Endothelial cell of umbilical vein (primary cell): ENCODE measurements at regions not wholly inside any gene's neighbourhood (a gene's known extent, or its start where the extent isn't known, plus 50 kb on each side); places are given as distances from the start of the nearest gene placed in this dataset.
"Not testable (repeated sequence)": the region's sequence is repeated elsewhere in the genome, so short reads cannot be mapped to it uniquely, and the experiment has no call there.

Experiments
- BruUV-seq: library from RNA; stranded (reverse); fragments of 400-500 nt; replicated peaks from 2 replicates; lab custom pipeline; 2021; lab: Mats Ljungman, UMichigan
- CTCF ChIA-PET: fragments of 300-600, 350-600 bp; sonication (Branson Sonifier 250); formaldehyde crosslinking; loops from one replicate; lab custom pipeline; 2021; ENCODE audit warnings: antibody characterized with exemption, inconsistent platforms; lab: Charles Lee
- POLR2A ChIA-PET: fragments of 300-600, 350-600 bp; sonication (Branson Sonifier 250); formaldehyde crosslinking; loops from one replicate; lab custom pipeline; 2021; ENCODE audit warnings: antibody characterized with exemption, inconsistent platforms; lab: Charles Lee
- DNase-seq: peaks from one replicate; pipeline ENCODE4 v3.0.0-alpha.2; 2011; ENCODE audit warnings: low read depth, low spot score
- FAIRE-seq: peaks from 2 replicates; lab custom pipeline; 2011; peaks lifted over from hg19 to GRCh38; lab: Jason Lieb, UNC
- H2AFZ ChIP-seq: 2 replicates; pipeline ENCODE4 v1.6.0; 2012; ENCODE audit warnings: low read depth, low read length, control low read depth, inconsistent platforms
- H3K27ac ChIP-seq: 2 replicates; pipeline ENCODE4 v1.5.1; 2011; ENCODE audit warnings: low read depth, mild to moderate bottlenecking, control low read depth, low read length, moderate library complexity; ENCODE audit not compliant: insufficient read depth
- H3K27me3 ChIP-seq, 2 experiments: 2 replicates each; pipeline versions ENCODE4 v1.6.0 to v1.6.1; 2011; ENCODE audit warnings: low read length in 2 of 2, mixed read lengths in 1 of 2; ENCODE audit not compliant: control insufficient read depth in 2 of 2, insufficient read depth in 2 of 2
- H3K36me3 ChIP-seq, 2 experiments: 2 replicates in 1 of 2; 3 replicates in 1 of 2; pipeline ENCODE4 v1.5.1; 2011; ENCODE audit warnings: low read length in 2 of 2, mild to moderate bottlenecking in 1 of 2, moderate library complexity in 1 of 2; ENCODE audit not compliant: control insufficient read depth in 2 of 2, insufficient read depth in 2 of 2; ENCODE audit errors: extremely low read depth in 1 of 2
- H3K4me1 ChIP-seq: 3 replicates; pipeline ENCODE4 v1.5.1; 2011; ENCODE audit warnings: mild to moderate bottlenecking, low read length; ENCODE audit not compliant: control insufficient read depth, insufficient read depth; ENCODE audit errors: extremely low read depth
- H3K4me2 ChIP-seq: 2 replicates; pipeline ENCODE4 v1.6.1; 2011; ENCODE audit warnings: low read length, control low read depth, mixed read lengths; ENCODE audit not compliant: insufficient read depth
- H3K4me3 ChIP-seq, 3 experiments: fragments of 200-600 bp in 1 of 3; sonication (generic), shearing (Covaris generic) in 1 of 3; replicated peaks in 1 of 3; 2 replicates each; pipeline ENCODE4 v1.5.1; 2011 to 2016; ENCODE audit warnings: control low read depth in 3 of 3, low read length in 3 of 3, mild to moderate bottlenecking in 2 of 3, inconsistent platforms in 1 of 3, low read depth in 1 of 3, moderate library complexity in 1 of 3; ENCODE audit not compliant: insufficient read depth in 1 of 3
- H3K79me2 ChIP-seq: 2 replicates; pipeline ENCODE4 v1.6.0; 2012; ENCODE audit warnings: low read length, inconsistent platforms; ENCODE audit not compliant: control insufficient read depth, insufficient read depth
- H3K9ac ChIP-seq: replicated peaks from 2 replicates; pipeline ENCODE3; 2011; ENCODE audit warnings: low read length, control low read depth; ENCODE audit not compliant: insufficient read depth; ENCODE audit errors: extremely low read depth
- H3K9me1 ChIP-seq: replicated peaks from 3 replicates; pipeline ENCODE4 v1.6.0; 2011; ENCODE audit warnings: mild to moderate bottlenecking, low read length; ENCODE audit not compliant: control insufficient read depth, insufficient read depth; ENCODE audit errors: extremely low read depth
- H3K9me3 ChIP-seq: replicated peaks from 2 replicates; pipeline ENCODE4 v1.5.1; 2012; ENCODE audit warnings: low read length, inconsistent platforms; ENCODE audit not compliant: control insufficient read depth, insufficient read depth
- H4K20me1 ChIP-seq: replicated peaks from 2 replicates; pipeline ENCODE3; 2011; ENCODE audit warnings: mild to moderate bottlenecking, low read length; ENCODE audit not compliant: control insufficient read depth, insufficient read depth; ENCODE audit errors: extremely low read depth
- EZH2 ChIP-seq: IDR thresholded peaks from 2 replicates; pipeline ENCODE4 v1.6.1; 2012; ENCODE audit warnings: borderline replicate concordance, low read depth, mild to moderate bottlenecking, moderate library complexity, low read length, inconsistent platforms; ENCODE audit not compliant: severe bottlenecking
- FOS ChIP-seq: IDR thresholded peaks from 2 replicates; pipeline ENCODE4 v1.6.1; 2011; ENCODE audit warnings: mild to moderate bottlenecking, low read length, moderate library complexity, borderline replicate concordance; ENCODE audit not compliant: insufficient read depth
- JUN ChIP-seq: IDR thresholded peaks from 2 replicates; pipeline ENCODE4 v1.6.1; 2011; ENCODE audit warnings: borderline replicate concordance, low read depth; ENCODE audit not compliant: insufficient read length, insufficient read depth
- MYC ChIP-seq: IDR thresholded peaks from one replicate; pipeline ENCODE4 v1.6.1; 2011; ENCODE audit warnings: mild to moderate bottlenecking, low read depth, low read length
- POLR2A ChIP-seq: IDR thresholded peaks from 2 replicates; pipeline ENCODE4 v1.6.1; 2012; ENCODE audit warnings: low read depth, mild to moderate bottlenecking, control low read depth, low read length
- POLR2AphosphoS5 ChIP-seq: IDR thresholded peaks from 2 replicates; pipeline ENCODE4 v1.6.1; 2012; ENCODE audit warnings: low read depth, mild to moderate bottlenecking, control low read depth, low read length, moderate library complexity; ENCODE audit not compliant: insufficient read depth
- dilution Hi-C: fragments of 300-500 bp; cut with MboI; formaldehyde crosslinking; loops from one replicate; pipeline ENCODE4 v1.15.0; 2019; ENCODE audit warnings: low sequenced_read_pairs; ENCODE audit not compliant: extremely low pct_ligation_motif_present
- intact Hi-C: fragments of 100-400 bp; cut with micrococcal nuclease; formaldehyde crosslinking; loops from one replicate; pipeline ENCODE4 v1.10.0; 2022
- TF ChIP-seq, protein P1 (sequence below), 2 donors: IDR thresholded peaks; 1 replicate in 1 of 2; 2 replicates in 1 of 2; pipeline ENCODE4 v1.5.1; 2011; ENCODE audit warnings: low read length in 2 of 2, mild to moderate bottlenecking in 2 of 2, moderate library complexity in 2 of 2, control low read depth in 1 of 2, inconsistent platforms in 1 of 2, low read depth in 1 of 2; ENCODE audit not compliant: insufficient read depth in 1 of 2; ENCODE audit errors: extremely low read depth in 1 of 2

DNA sequence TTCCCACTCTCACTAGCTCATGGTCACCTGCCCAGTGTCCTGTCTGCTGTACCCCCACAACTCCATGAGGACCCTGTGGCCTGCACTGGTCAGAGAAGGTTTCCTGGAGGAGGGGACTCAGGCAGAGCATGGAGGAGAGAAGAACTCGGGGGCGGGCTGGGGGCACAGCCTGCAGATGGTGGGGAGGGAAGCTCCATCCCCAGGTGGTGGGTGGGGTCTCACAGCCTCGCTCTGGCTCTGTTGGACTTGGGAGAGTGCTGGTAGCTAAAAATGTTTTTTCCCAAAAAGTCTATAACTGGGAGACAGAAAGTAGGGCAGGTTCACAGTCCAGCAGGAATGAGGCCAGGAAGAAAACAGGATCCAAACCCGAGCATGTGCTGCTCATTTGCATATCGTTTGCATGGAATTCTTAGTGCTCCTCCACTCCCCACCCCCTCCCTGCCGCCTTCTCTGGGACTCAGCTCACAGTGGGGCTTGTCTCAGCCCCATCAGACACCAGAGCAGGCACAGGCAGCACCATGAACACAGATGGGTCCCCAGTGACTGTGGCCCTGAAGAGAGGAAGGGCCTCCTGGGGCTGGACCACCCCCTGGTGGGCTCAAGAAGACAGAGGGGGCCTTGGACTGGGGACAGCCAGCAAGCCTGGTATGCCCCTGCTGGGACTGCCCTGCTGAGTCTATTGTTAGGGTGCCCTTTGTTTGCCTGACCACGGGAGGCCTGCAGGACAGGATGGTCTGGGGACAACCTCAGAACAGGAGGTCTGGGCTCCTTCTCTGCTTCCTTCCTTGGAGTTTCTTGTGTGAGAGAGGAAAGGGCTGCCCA is 67.0 kb upstream of the SFSWAP start:
- DNase-seq: peak; percentile 0
- no peaks in the 10 kb centered on the region for H3K27me3 ChIP-seq
- dilution Hi-C loops (no loop called here), intact Hi-C loops (no loop called here)
- POLR2A ChIA-PET: no interaction called here
- no peaks in the 10 kb centered on the region for H3K9me3 ChIP-seq
- no peaks in the 10 kb centered on the region for H3K4me1 ChIP-seq
- H3K4me2 ChIP-seq: no peak overlapping the region
- no TSS peak for BruUV-seq
- CTCF ChIA-PET: no interaction called here
- no peak overlapping the region for H3K4me3 ChIP-seq
- no peak overlapping the region for H3K9ac ChIP-seq
- no peaks in the 10 kb centered on the region for H3K36me3 ChIP-seq
- no peaks in the 10 kb centered on the region for H4K20me1 ChIP-seq
- no peak for FAIRE-seq
- no peak overlapping the region for H2AFZ ChIP-seq
- no peak overlapping the region for H3K27ac ChIP-seq
- H3K79me2 ChIP-seq: no peaks in the 10 kb centered on the region
- no peaks in the 10 kb centered on the region for H3K9me1 ChIP-seq
- TF ChIP-seq JUN: no peak

DNA sequence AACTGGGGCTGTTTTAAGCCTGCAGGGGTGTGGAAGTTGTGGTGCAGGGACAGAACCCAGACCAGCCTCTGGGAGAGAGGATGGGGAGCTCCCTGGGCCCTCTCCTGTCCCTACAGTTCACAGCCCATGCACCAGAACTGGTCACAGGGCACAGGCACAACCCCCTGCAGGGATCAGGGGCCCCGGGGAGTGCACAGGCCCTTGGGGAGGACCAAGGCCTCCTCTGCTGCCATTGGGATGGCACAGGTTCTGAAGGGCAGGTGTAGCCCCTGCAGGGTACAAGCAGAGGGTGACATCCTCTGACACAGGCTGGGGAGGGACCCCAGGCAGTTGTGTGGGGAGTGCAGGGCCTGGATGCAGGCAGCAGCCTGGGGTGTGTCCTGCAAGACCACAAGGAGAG is 66.4 kb upstream of the SFSWAP start:
- FAIRE-seq (no peak), DNase-seq (peak; percentile 0)
- Histone ChIP-seq H3K4me1 (no peaks in the 10 kb centered on the region), H3K4me2 (no peak overlapping the region), H3K36me3 (no peaks in the 10 kb centered on the region), H3K9ac (no peak overlapping the region), H3K4me3 (no peak overlapping the region), H3K27ac (no peak overlapping the region), H3K79me2 (no peaks in the 10 kb centered on the region), H3K9me3 (no peaks in the 10 kb centered on the region), H3K9me1 (no peaks in the 10 kb centered on the region), H2AFZ (no peak overlapping the region), H4K20me1 (no peaks in the 10 kb centered on the region), H3K27me3 (no peaks in the 10 kb centered on the region)
- CTCF ChIA-PET: no interaction called here
- dilution Hi-C loops: no loop called here
- POLR2A ChIA-PET: no interaction called here
- TF ChIP-seq MYC: no peak
- no peak for TF ChIP-seq JUN
- TF ChIP-seq EZH2: no peak
- TF ChIP-seq POLR2A: no peak
- TF ChIP-seq, protein P1, sequence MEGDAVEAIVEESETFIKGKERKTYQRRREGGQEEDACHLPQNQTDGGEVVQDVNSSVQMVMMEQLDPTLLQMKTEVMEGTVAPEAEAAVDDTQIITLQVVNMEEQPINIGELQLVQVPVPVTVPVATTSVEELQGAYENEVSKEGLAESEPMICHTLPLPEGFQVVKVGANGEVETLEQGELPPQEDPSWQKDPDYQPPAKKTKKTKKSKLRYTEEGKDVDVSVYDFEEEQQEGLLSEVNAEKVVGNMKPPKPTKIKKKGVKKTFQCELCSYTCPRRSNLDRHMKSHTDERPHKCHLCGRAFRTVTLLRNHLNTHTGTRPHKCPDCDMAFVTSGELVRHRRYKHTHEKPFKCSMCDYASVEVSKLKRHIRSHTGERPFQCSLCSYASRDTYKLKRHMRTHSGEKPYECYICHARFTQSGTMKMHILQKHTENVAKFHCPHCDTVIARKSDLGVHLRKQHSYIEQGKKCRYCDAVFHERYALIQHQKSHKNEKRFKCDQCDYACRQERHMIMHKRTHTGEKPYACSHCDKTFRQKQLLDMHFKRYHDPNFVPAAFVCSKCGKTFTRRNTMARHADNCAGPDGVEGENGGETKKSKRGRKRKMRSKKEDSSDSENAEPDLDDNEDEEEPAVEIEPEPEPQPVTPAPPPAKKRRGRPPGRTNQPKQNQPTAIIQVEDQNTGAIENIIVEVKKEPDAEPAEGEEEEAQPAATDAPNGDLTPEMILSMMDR (IDR thresholded peaks at IDR 0.05; ENCODE audit: extremely low read depth in 1 of 2, insufficient read depth in 1 of 2, low read depth in 1 of 2, low read length in 2 of 2): no peak
- TF ChIP-seq POLR2AphosphoS5: no peak
- TF ChIP-seq FOS: no peak
- intact Hi-C loops: no loop called here
- no TSS peak for BruUV-seq

DNA sequence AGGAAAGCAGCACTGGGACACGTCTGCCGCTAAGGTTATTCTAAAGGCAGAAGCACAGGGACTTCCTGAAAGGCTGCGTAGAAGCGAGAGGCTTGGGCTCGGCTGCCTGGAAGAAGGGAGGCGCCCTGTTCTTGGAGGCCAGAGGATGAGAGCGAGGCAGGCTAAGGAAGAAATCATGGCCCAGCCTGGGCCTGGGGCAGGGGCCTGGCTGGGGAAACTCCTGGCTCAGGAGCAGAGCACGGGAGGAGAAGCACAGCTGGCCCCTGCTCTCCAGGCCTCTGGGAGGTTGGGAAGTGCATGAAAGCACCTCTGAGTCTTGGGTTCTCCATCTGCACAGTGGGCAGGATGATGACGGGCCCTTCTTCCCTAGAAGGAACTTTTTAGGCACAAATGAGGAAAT is 66.0 kb upstream of the SFSWAP start:
- H4K20me1 ChIP-seq, H3K27ac ChIP-seq, CTCF ChIA-PET, intact Hi-C loops, H3K4me3 ChIP-seq, H3K9me3 ChIP-seq, H2AFZ ChIP-seq, POLR2A ChIA-PET, BruUV-seq, H3K27me3 ChIP-seq, H3K4me1 ChIP-seq, H3K36me3 ChIP-seq, H3K9ac ChIP-seq, H3K79me2 ChIP-seq, H3K4me2 ChIP-seq, FAIRE-seq, H3K9me1 ChIP-seq, dilution Hi-C loops: not testable (repeated sequence)
- peak; percentile 0 for DNase-seq
